ENCODE measurements at regions not wholly inside any gene's neighbourhood (a gene's known extent, or its start where the extent isn't known, plus 50 kb on each side); places are given as distances from the start of the nearest gene placed in this dataset.
"Not testable (repeated sequence)": the region's sequence is repeated elsewhere in the genome, so short reads cannot be mapped to it uniquely, and the experiment has no call there.

- no peak for DNase-seq
Measured at GRCh38 chr14:82878951-82879350, 1345.3 kb upstream of the SEL1L start.

GRCh38 chr14:82879949-82880535, 1346.4 kb upstream of the SEL1L start:
- DNase-seq: no peak

GRCh38 chr14:82886670-82887069, 1353.0 kb upstream of the SEL1L start:
- DNase-seq: no peak

- DNase-seq: no peak
Measured at GRCh38 chr14:82889701-82890100, 1356.0 kb upstream of the SEL1L start.

- no peak for DNase-seq
Measured at GRCh38 chr14:82896476-82896875, 1362.8 kb upstream of the SEL1L start.

- DNase-seq: no peak
Measured at GRCh38 chr14:82897469-82898308, 1364.0 kb upstream of the SEL1L start.

- DNase-seq: no peak
Measured at GRCh38 chr14:82905762-82906161, 1372.1 kb upstream of the SEL1L start.

- DNase-seq: peak; percentile 34
Measured at GRCh38 chr14:82911930-82912329, 1378.3 kb upstream of the SEL1L start.

- DNase-seq: no peak
Measured at GRCh38 chr14:82913396-82913795, 1379.7 kb upstream of the SEL1L start.

- DNase-seq: no peak
Measured at GRCh38 chr14:82915381-82915780, 1381.7 kb upstream of the SEL1L start.

GRCh38 chr14:82935691-82936090, 1402.0 kb upstream of the SEL1L start:
- DNase-seq: no peak

- DNase-seq: no peak
Measured at GRCh38 chr14:82951171-82951570, 1417.5 kb upstream of the SEL1L start.

GRCh38 chr14:82963756-82964155, 1430.1 kb upstream of the SEL1L start:
- DNase-seq: no peak

GRCh38 chr14:82987502-82988124, 1454.0 kb upstream of the SEL1L start:
- DNase-seq: no peak

GRCh38 chr14:82994547-82994946, 1460.9 kb upstream of the SEL1L start:
- DNase-seq: not testable (repeated sequence)

- DNase-seq: no peak
Measured at GRCh38 chr14:82999802-83000201, 1466.1 kb upstream of the SEL1L start.

- no peak for DNase-seq
Measured at GRCh38 chr14:83004456-83005006, 1470.9 kb upstream of the SEL1L start.

GRCh38 chr14:83006121-83006670, 1472.5 kb upstream of the SEL1L start:
- no peak for DNase-seq

- not testable (repeated sequence) for DNase-seq
Measured at GRCh38 chr14:83007052-83007451, 1473.4 kb upstream of the SEL1L start.

GRCh38 chr14:83007641-83008225, 1474.1 kb upstream of the SEL1L start:
- DNase-seq: no peak

- DNase-seq: no peak
Measured at GRCh38 chr14:83017296-83017695, 1483.6 kb upstream of the SEL1L start.

GRCh38 chr14:83019744-83020414, 1486.2 kb upstream of the SEL1L start:
- no peak for DNase-seq

Data from NCI-H146 (cell line).